ENCODE measurements at regions not wholly inside any gene's neighbourhood (a gene's known extent, or its start where the extent isn't known, plus 50 kb on each side); places are given as distances from the start of the nearest gene placed in this dataset.

DNA sequence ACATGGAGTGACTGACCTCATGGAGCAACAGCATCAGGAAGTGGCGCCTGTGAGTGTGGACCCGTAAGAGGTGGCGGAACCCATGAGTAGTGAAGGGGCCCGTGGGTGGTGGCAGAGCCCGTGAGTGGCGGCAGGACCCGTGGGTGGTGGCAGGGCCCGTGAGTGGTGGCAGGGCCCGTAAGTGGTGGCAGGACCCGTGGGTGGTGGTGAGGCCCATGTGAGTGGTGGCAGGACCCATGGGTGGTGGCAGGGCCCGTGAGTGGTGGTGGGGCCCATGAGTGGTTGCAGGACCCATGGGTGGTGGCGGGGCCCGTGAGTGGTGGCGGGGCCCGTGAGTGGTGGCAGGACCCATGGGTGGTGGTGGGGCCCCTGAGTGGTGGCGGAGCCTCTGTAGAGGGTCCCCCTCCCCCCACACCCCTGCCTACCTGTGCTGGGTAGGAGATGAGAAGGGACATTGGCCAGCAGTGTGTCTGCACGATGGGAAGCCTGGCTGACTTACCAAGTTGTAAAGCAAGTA, 407.7 kb upstream of the SALL3 start:
- intact Hi-C loops (cut with DNase I): no loop called here
- no peak for DNase-seq
- H3K9me3 ChIP-seq: peaks cover 0 to 53% of the 10 kb centered on the region in 2 donors

GRCh38 chr18:78573773-78574172, 405.8 kb upstream of the SALL3 start:
- H3K4me1 ChIP-seq: no peaks in the 10 kb centered on the region
- H3K27me3 ChIP-seq: no peaks in the 10 kb centered on the region
- H3K27ac ChIP-seq: no peak overlapping the region
- ATAC-seq (no peak), DNase-seq (no peak)
- no peak for TF ChIP-seq CTCF (IDR thresholded peaks at IDR 0.05)
- intact Hi-C loops (cut with DNase I): no loop called here
- H3K36me3 ChIP-seq: no peaks in the 10 kb centered on the region
- peaks cover 0 to 48% of the 10 kb centered on the region in 2 donors for H3K9me3 ChIP-seq
- H3K4me3 ChIP-seq: no peak overlapping the region

More for the DNA sequence above, 407.7 kb upstream of the SALL3 start:
- TF ChIP-seq CTCF (IDR thresholded peaks at IDR 0.05): no peak
- H3K4me3 ChIP-seq: no peak overlapping the region
- no peaks in the 10 kb centered on the region for H3K27me3 ChIP-seq
- H3K4me1 ChIP-seq: no peaks in the 10 kb centered on the region
- no peak for ATAC-seq
- no peaks in the 10 kb centered on the region for H3K36me3 ChIP-seq
- H3K27ac ChIP-seq: no peak overlapping the region

- no peak overlapping the region for H3K27ac ChIP-seq
- no peaks in the 10 kb centered on the region for H3K27me3 ChIP-seq
- intact Hi-C loops (cut with DNase I): no loop called here
- no peaks in the 10 kb centered on the region for H3K36me3 ChIP-seq
- no peaks in the 10 kb centered on the region for H3K4me1 ChIP-seq
- TF ChIP-seq CTCF (IDR thresholded peaks at IDR 0.05): no peak
- ATAC-seq (no peak), DNase-seq (no peak)
- peaks cover 0 to 35% of the 10 kb centered on the region in 2 donors for H3K9me3 ChIP-seq
- H3K4me3 ChIP-seq: no peak overlapping the region
These were observed 402.7 kb upstream of the SALL3 start for GRCh38 chr18:78576967-78577366.

DNA sequence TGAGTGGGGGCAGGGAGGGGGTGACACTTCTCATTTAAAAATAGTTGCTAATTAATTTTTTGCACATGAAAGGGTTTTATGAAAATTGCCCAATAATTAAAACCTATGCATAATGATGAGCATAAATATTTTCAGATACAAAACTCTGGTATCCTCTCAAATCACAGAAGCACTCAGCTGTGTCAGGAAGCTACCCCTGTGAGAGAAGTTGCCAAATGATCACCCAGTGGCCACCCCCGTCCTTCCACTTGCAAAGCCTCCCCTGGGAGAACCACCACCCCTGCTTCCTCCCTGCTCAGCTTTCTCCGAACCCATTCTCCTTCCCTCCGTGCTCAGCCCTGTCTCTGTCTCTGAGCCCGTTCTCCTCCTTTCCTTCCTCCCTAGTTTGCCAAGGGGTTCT, 400.2 kb upstream of the SALL3 start:
- no peak for ATAC-seq
- H3K4me1 ChIP-seq: no peaks in the 10 kb centered on the region
- no peak for DNase-seq
- H3K9me3 ChIP-seq: peaks cover 0 to 16% of the 10 kb centered on the region in 2 donors
- H3K4me3 ChIP-seq: no peak overlapping the region
- intact Hi-C loops (cut with DNase I): no loop called here
- no peaks in the 10 kb centered on the region for H3K27me3 ChIP-seq
- no peaks in the 10 kb centered on the region for H3K36me3 ChIP-seq
- no peak overlapping the region for H3K27ac ChIP-seq
- TF ChIP-seq CTCF (IDR thresholded peaks at IDR 0.05): no peak

DNA sequence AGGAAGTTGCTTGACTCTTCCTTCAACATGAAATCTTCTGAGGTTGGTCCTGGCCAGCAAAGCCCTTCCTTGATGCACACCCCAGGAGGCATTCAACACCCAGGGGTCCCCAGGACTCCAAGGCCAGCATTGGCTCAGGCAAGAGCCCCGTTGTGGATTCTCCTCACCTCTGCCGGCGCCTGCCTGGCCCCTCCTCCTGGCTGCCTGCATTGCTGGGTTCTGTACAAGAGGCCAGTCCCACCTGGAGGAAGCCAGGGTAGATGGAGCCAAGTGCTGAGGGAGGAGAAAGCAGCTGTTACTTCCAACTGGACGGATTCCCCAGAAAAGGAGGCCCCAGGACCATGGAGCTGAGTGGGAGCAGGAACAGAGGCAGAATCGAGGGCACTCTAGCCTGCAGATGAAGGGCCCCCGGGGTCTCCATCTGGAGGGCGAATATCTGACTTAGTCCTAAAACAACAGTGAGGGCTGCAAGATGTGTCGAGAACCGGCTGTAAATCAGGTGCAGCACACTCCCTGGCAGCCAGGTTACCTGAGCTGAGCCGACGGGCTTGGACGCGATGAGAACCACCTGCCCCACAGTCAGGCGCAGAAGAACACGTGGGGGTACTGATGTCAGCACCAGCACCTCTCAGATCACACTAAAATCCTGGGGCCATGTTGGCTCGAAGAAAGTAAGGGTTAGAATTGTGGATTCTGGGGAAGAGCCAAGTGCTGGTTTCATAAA, 399.6 kb upstream of the SALL3 start:
- Histone ChIP-seq H3K4me3 (no peak overlapping the region), H3K27me3 (no peaks in the 10 kb centered on the region), H3K27ac (no peak overlapping the region), H3K9me3 (peaks cover 0 to 10% of the 10 kb centered on the region in 2 donors), H3K4me1 (no peaks in the 10 kb centered on the region), H3K36me3 (no peaks in the 10 kb centered on the region)
- ATAC-seq: no peak
- DNase-seq: no peak
- intact Hi-C loops (cut with DNase I): no loop called here
- no peak for TF ChIP-seq CTCF (IDR thresholded peaks at IDR 0.05)

Data from left lung (tissue), 4 donors.